ENCODE measurements at regions not wholly inside any gene's neighbourhood (a gene's known extent, or its start where the extent isn't known, plus 50 kb on each side); places are given as distances from the start of the nearest gene placed in this dataset.

GRCh38 chr3:65146179-65146578, 458.4 kb upstream of the ADAMTS9 start:
- DNase-seq (ENCODE audit: low read depth) (peak; percentile 67), FAIRE-seq (peak; percentile 86)
- no peaks in the 10 kb centered on the region for H3K36me3 Mint-ChIP-seq (ENCODE audit: low read depth, unreplicated experiment)
- TF ChIP-seq CTCF (IDR thresholded peaks at IDR 0.05; ENCODE audit: insufficient read depth, low read depth, low read length) (no peak), EZH2 (IDR thresholded peaks at IDR 0.05; ENCODE audit: insufficient read depth, low read length) (no peak)
- Histone ChIP-seq H3K4me3 (ENCODE audit: insufficient read depth, low read depth, low read length) (no peak overlapping the region), H2AFZ (ENCODE audit: low read depth, low read length) (no peak overlapping the region), H3K79me2 (ENCODE audit: insufficient read depth, low read length) (no peaks in the 10 kb centered on the region), H3K4me2 (ENCODE audit: low read length) (peak overlapping the region; percentile 31), H3K27me3 (ENCODE audit: insufficient read depth, low read length) (no peaks in the 10 kb centered on the region), H3K27ac (ENCODE audit: low read depth, low read length) (peak overlapping the region; percentile 10), H4K20me1 (ENCODE audit: insufficient read depth, low read length) (no peaks in the 10 kb centered on the region), H3K9ac (ENCODE audit: low read length) (no peak overlapping the region), H3K36me3 (ENCODE audit: insufficient read depth, low read length) (no peaks in the 10 kb centered on the region), H3K9me3 (ENCODE audit: insufficient read depth, low read depth, low read length) (no peaks in the 10 kb centered on the region), H3K4me1 (ENCODE audit: insufficient read depth, low read length) (peaks cover 8% of the 10 kb centered on the region)
- peaks cover 6% of the 10 kb centered on the region for H3K27me3 Mint-ChIP-seq (ENCODE audit: low read depth, unreplicated experiment)
- H3K4me1 Mint-ChIP-seq (ENCODE audit: low read depth, unreplicated experiment) = peaks cover 17% of the 10 kb centered on the region
- H3K9me3 Mint-ChIP-seq (ENCODE audit: unreplicated experiment) = no peaks in the 10 kb centered on the region
- no peak overlapping the region for H3K27ac Mint-ChIP-seq (ENCODE audit: unreplicated experiment)
- no peak overlapping the region for H3K4me3 Mint-ChIP-seq (ENCODE audit: unreplicated experiment)

- peaks cover 17% of the 10 kb centered on the region for H3K4me1 Mint-ChIP-seq (ENCODE audit: low read depth, unreplicated experiment)
- Histone ChIP-seq H3K36me3 (ENCODE audit: insufficient read depth, low read length) (no peaks in the 10 kb centered on the region), H4K20me1 (ENCODE audit: insufficient read depth, low read length) (no peaks in the 10 kb centered on the region), H3K4me2 (ENCODE audit: low read length) (peak overlapping the region; percentile 31), H3K9ac (ENCODE audit: low read length) (no peak overlapping the region), H3K27ac (ENCODE audit: low read depth, low read length) (peak overlapping the region; percentile 10), H3K4me3 (ENCODE audit: insufficient read depth, low read depth, low read length) (no peak overlapping the region), H3K9me3 (ENCODE audit: insufficient read depth, low read depth, low read length) (no peaks in the 10 kb centered on the region), H3K4me1 (ENCODE audit: insufficient read depth, low read length) (peaks cover 8% of the 10 kb centered on the region), H3K27me3 (ENCODE audit: insufficient read depth, low read length) (no peaks in the 10 kb centered on the region), H3K79me2 (ENCODE audit: insufficient read depth, low read length) (no peaks in the 10 kb centered on the region), H2AFZ (ENCODE audit: low read depth, low read length) (no peak overlapping the region)
- no peaks in the 10 kb centered on the region for H3K36me3 Mint-ChIP-seq (ENCODE audit: low read depth, unreplicated experiment)
- FAIRE-seq (no peak), DNase-seq (ENCODE audit: low read depth) (no peak)
- H3K27me3 Mint-ChIP-seq (ENCODE audit: low read depth, unreplicated experiment) = peaks cover 6% of the 10 kb centered on the region
- no peak for TF ChIP-seq CTCF (IDR thresholded peaks at IDR 0.05; ENCODE audit: insufficient read depth, low read depth, low read length)
- TF ChIP-seq EZH2 (IDR thresholded peaks at IDR 0.05; ENCODE audit: insufficient read depth, low read length) = no peak
- no peak overlapping the region for H3K4me3 Mint-ChIP-seq (ENCODE audit: unreplicated experiment)
- H3K9me3 Mint-ChIP-seq (ENCODE audit: unreplicated experiment) = no peaks in the 10 kb centered on the region
- H3K27ac Mint-ChIP-seq (ENCODE audit: unreplicated experiment) = no peak overlapping the region
These were observed 457.9 kb upstream of the ADAMTS9 start for GRCh38 chr3:65145680-65146079.

GRCh38 chr3:65144791-65145351, 457.1 kb upstream of the ADAMTS9 start:
- peak overlapping the region; percentile 11 for H3K27ac ChIP-seq (ENCODE audit: low read depth, low read length)
- peak; percentile 84 for DNase-seq (ENCODE audit: low read depth)
- Mint-ChIP-seq H3K4me3 (ENCODE audit: unreplicated experiment) (no peak overlapping the region), H3K27me3 (ENCODE audit: low read depth, unreplicated experiment) (peaks cover 4% of the 10 kb centered on the region), H3K4me1 (ENCODE audit: low read depth, unreplicated experiment) (peaks cover 17% of the 10 kb centered on the region), H3K27ac (ENCODE audit: unreplicated experiment) (no peak overlapping the region), H3K9me3 (ENCODE audit: unreplicated experiment) (peaks cover under 1% of the 10 kb centered on the region), H3K36me3 (ENCODE audit: low read depth, unreplicated experiment) (no peaks in the 10 kb centered on the region)
- H3K9ac ChIP-seq (ENCODE audit: low read length) = no peak overlapping the region
- H3K4me3 ChIP-seq (ENCODE audit: insufficient read depth, low read depth, low read length) = no peak overlapping the region
- H3K79me2 ChIP-seq (ENCODE audit: insufficient read depth, low read length) = no peaks in the 10 kb centered on the region
- no peaks in the 10 kb centered on the region for H4K20me1 ChIP-seq (ENCODE audit: insufficient read depth, low read length)
- no peaks in the 10 kb centered on the region for H3K9me3 ChIP-seq (ENCODE audit: insufficient read depth, low read depth, low read length)
- no peaks in the 10 kb centered on the region for H3K36me3 ChIP-seq (ENCODE audit: insufficient read depth, low read length)
- H3K4me2 ChIP-seq (ENCODE audit: low read length) = peak overlapping the region; percentile 35
- TF ChIP-seq EZH2 (IDR thresholded peaks at IDR 0.05; ENCODE audit: insufficient read depth, low read length) (no peak), CTCF (IDR thresholded peaks at IDR 0.05; ENCODE audit: insufficient read depth, low read depth, low read length) (no peak)
- H3K4me1 ChIP-seq (ENCODE audit: insufficient read depth, low read length) = peaks cover 8% of the 10 kb centered on the region
- H2AFZ ChIP-seq (ENCODE audit: low read depth, low read length) = no peak overlapping the region
- no peak for FAIRE-seq
- H3K27me3 ChIP-seq (ENCODE audit: insufficient read depth, low read length) = no peaks in the 10 kb centered on the region
